C4-2B (cell line): ENCODE measurements at regions not wholly inside any gene's neighbourhood (a gene's known extent, or its start where the extent isn't known, plus 50 kb on each side); places are given as distances from the start of the nearest gene placed in this dataset.

Source experiments
- CTCF ChIP-seq: fragments of 450-650 bp; conservative IDR thresholded peaks from 2 replicates; pipeline ENCODE4 v1.5.1; 2017; ENCODE audit warnings: mild to moderate bottlenecking
- ZFX ChIP-seq: fragments of 450-650 bp; IDR thresholded peaks from 2 replicates; pipeline ENCODE4 v1.6.1; 2017

GRCh38 chr12:19639781-19640415, 200.6 kb downstream of the AEBP2 start:
- TF ChIP-seq CTCF (no peak), ZFX (no peak)
